NCI-H2196 (cell line): ENCODE measurements at regions not wholly inside any gene's neighbourhood (a gene's known extent, or its start where the extent isn't known, plus 50 kb on each side); places are given as distances from the start of the nearest gene placed in this dataset.

ENCODE experiments used
- DNase-seq: peaks from one replicate; lab custom pipeline; 2025; ENCODE audit not compliant: unreplicated experiment; lab: John Stamatoyannopoulos, UW

- no peak for DNase-seq
Measured at GRCh38 chr5:38207343-38207742, 51.0 kb upstream of the EGFLAM start.

GRCh38 chr5:38202741-38203140 is 55.6 kb upstream of the EGFLAM start:
- no peak for DNase-seq

GRCh38 chr5:38200872-38201557 is 57.3 kb upstream of the EGFLAM start:
- DNase-seq, result no peak

GRCh38 chr5:38197118-38197517 is 61.2 kb upstream of the EGFLAM start:
- DNase-seq, result no peak

GRCh38 chr5:38193015-38193581 is 65.3 kb upstream of the EGFLAM start:
- peak; percentile 83 for DNase-seq

GRCh38 chr5:38191693-38192092 is 66.7 kb upstream of the EGFLAM start:
- no peak for DNase-seq

- no peak for DNase-seq
Measured at GRCh38 chr5:38190111-38190510, 68.2 kb upstream of the EGFLAM start.

GRCh38 chr5:38189081-38189504 is 69.3 kb upstream of the EGFLAM start:
- DNase-seq, result no peak

GRCh38 chr5:38188591-38188990 is 69.8 kb upstream of the EGFLAM start:
- no peak for DNase-seq

GRCh38 chr5:38187532-38187931 is 70.8 kb upstream of the EGFLAM start:
- peak; percentile 13 for DNase-seq

GRCh38 chr5:38184627-38185026 is 73.7 kb upstream of the EGFLAM start:
- no peak for DNase-seq

GRCh38 chr5:38182991-38183390 is 75.4 kb upstream of the EGFLAM start:
- no peak for DNase-seq

GRCh38 chr5:38168029-38168428 is 90.3 kb upstream of the EGFLAM start:
- DNase-seq, result no peak

- DNase-seq, result no peak
Measured at GRCh38 chr5:38167562-38167996, 90.8 kb upstream of the EGFLAM start.

GRCh38 chr5:38166832-38167231 is 91.5 kb upstream of the EGFLAM start:
- no peak for DNase-seq

GRCh38 chr5:38165435-38165834 is 92.9 kb upstream of the EGFLAM start:
- DNase-seq, result no peak

- DNase-seq, result no peak
Measured at GRCh38 chr5:38164776-38165399, 93.5 kb upstream of the EGFLAM start.

- no peak for DNase-seq
Measured at GRCh38 chr5:38163636-38164237, 94.6 kb upstream of the EGFLAM start.

- no peak for DNase-seq
Measured at GRCh38 chr5:38162625-38163024, 95.7 kb upstream of the EGFLAM start.

GRCh38 chr5:38157024-38157423 is 101.3 kb upstream of the EGFLAM start:
- DNase-seq, result no peak

GRCh38 chr5:38154615-38155204 is 103.6 kb upstream of the EGFLAM start:
- DNase-seq, result no peak

- no peak for DNase-seq
Measured at GRCh38 chr5:38151878-38152277, 106.5 kb upstream of the EGFLAM start.
